T follicular helper cell (primary cell): ENCODE measurements at regions not wholly inside any gene's neighbourhood (a gene's known extent, or its start where the extent isn't known, plus 50 kb on each side); places are given as distances from the start of the nearest gene placed in this dataset.
"Not testable (repeated sequence)": the region's sequence is repeated elsewhere in the genome, so short reads cannot be mapped to it uniquely, and the experiment has no call there.

Experiments used
- DNase-seq: peaks from one replicate; pipeline ENCODE4 v3.0.0-alpha.2; 2020; ENCODE audit warnings: low read depth

- no peak for DNase-seq
Measured at GRCh38 chr7:1300206-1300605, 67.5 kb downstream of the UNCX start.

GRCh38 chr7:1300636-1301035 is 68.0 kb downstream of the UNCX start:
- DNase-seq: no peak

- no peak for DNase-seq
Measured at GRCh38 chr7:1301054-1301881, 68.6 kb downstream of the UNCX start.

- no peak for DNase-seq
Measured at GRCh38 chr7:1301882-1302251, 69.2 kb downstream of the UNCX start.

- no peak for DNase-seq
Measured at GRCh38 chr7:1302936-1303335, 70.3 kb downstream of the UNCX start.

GRCh38 chr7:1304011-1304410 is 71.3 kb downstream of the UNCX start:
- not testable (repeated sequence) for DNase-seq

GRCh38 chr7:1305873-1306272 is 73.2 kb downstream of the UNCX start:
- DNase-seq: no peak

GRCh38 chr7:1307828-1308227 is 75.2 kb downstream of the UNCX start:
- no peak for DNase-seq

GRCh38 chr7:1309290-1309689 is 76.6 kb downstream of the UNCX start:
- DNase-seq: no peak

- DNase-seq: no peak
Measured at GRCh38 chr7:1309996-1310395, 77.3 kb downstream of the UNCX start.

GRCh38 chr7:1310936-1311335 is 78.3 kb downstream of the UNCX start:
- DNase-seq: no peak

GRCh38 chr7:1311406-1312135 is 78.9 kb downstream of the UNCX start:
- no peak for DNase-seq

GRCh38 chr7:1312136-1313070 is 79.7 kb downstream of the UNCX start:
- no peak for DNase-seq

- no peak for DNase-seq
Measured at GRCh38 chr7:1313613-1314012, 80.9 kb downstream of the UNCX start.

GRCh38 chr7:1314021-1314907 is 81.6 kb downstream of the UNCX start:
- DNase-seq: no peak

- no peak for DNase-seq
Measured at GRCh38 chr7:1314908-1315450, 82.3 kb downstream of the UNCX start.

- no peak for DNase-seq
Measured at GRCh38 chr7:1316086-1316485, 83.4 kb downstream of the UNCX start.

- DNase-seq: no peak
Measured at GRCh38 chr7:1317646-1318045, 85.0 kb downstream of the UNCX start.

GRCh38 chr7:1318051-1318450 is 85.4 kb downstream of the UNCX start:
- DNase-seq: no peak

- DNase-seq: no peak
Measured at GRCh38 chr7:1318661-1319060, 86.0 kb downstream of the UNCX start.

- DNase-seq: no peak
Measured at GRCh38 chr7:1320616-1321240, 88.1 kb downstream of the UNCX start.
